SK-N-SH (cell line): ENCODE measurements at regions not wholly inside any gene's neighbourhood (a gene's known extent, or its start where the extent isn't known, plus 50 kb on each side); places are given as distances from the start of the nearest gene placed in this dataset.

Source experiments
- GATA2 ChIP-seq: sonication (generic); formaldehyde crosslinking; IDR thresholded peaks from 2 replicates; pipeline ENCODE4 v1.5.0; 2020; ENCODE audit warnings: mild to moderate bottlenecking, missing genetic modification reagents
- MXI1 ChIP-seq: IDR thresholded peaks from 2 replicates; pipeline ENCODE4 v1.6.1; 2012; ENCODE audit warnings: mild to moderate bottlenecking, low read depth, low read length, improper control_type of control experiment
- POLR2AphosphoS5 ChIP-seq: IDR thresholded peaks from 2 replicates; pipeline ENCODE4 v1.6.1; 2012; ENCODE audit warnings: low read depth, low read length
- RCOR1 ChIP-seq: fragments of 150-350 bp; IDR thresholded peaks from 2 replicates; pipeline ENCODE4 v1.6.1; 2017; ENCODE audit warnings: antibody characterized with exemption, low read length
- TF ChIP-seq, protein P1 (sequence below): fragments of 200-600 bp; sonication (generic); IDR thresholded peaks from 2 replicates; pipeline ENCODE4 v1.6.1; 2017; ENCODE audit warnings: antibody characterized with exemption, mild to moderate bottlenecking, moderate library complexity

DNA sequence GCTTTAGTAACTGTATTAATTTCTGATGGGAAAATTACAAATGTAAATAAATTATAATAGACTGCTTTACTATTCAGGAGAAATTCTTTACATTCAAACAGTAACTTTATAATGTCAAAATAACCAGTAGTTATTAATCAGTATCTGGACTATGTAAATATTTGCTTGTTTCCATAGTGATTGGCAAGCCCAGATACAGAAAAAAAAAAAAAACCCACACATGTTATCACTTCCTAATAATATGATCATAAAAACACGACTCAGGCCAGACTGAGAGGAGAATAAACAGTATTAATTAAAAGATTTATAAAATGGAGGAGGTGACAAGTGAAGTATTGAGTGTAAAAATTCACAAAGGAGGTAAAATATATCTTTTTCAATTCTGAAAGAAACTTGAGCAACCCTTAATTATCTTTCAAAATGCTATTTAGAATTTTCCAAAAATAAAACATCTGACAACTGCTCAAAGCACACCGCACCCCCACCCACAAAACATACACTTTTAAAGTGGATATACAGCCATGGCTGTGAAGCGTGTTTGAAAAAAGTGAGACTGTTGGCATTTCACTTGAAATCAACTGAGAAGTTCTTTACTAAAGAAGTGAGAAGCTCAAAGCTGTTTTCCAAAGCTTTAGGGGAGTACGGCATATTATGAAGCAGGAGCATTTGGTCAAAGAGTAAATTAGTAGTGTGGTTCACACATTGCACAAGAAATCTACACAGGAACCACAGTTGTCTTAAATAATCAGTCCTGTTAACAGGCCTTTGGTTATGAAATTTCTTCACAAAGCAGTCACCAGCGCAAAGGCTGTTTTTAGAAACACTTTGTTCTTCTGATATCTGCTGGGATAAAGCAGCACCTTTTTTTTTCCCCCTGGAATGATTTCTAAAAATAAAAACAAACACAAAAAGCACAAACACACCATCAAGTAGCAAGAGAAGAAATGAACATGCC, 475.8 kb downstream of the TXNL1 start:
- TF ChIP-seq GATA2 (no peak), RCOR1 (no peak), POLR2AphosphoS5 (no peak), MXI1 (no peak)
- TF ChIP-seq, protein P1, sequence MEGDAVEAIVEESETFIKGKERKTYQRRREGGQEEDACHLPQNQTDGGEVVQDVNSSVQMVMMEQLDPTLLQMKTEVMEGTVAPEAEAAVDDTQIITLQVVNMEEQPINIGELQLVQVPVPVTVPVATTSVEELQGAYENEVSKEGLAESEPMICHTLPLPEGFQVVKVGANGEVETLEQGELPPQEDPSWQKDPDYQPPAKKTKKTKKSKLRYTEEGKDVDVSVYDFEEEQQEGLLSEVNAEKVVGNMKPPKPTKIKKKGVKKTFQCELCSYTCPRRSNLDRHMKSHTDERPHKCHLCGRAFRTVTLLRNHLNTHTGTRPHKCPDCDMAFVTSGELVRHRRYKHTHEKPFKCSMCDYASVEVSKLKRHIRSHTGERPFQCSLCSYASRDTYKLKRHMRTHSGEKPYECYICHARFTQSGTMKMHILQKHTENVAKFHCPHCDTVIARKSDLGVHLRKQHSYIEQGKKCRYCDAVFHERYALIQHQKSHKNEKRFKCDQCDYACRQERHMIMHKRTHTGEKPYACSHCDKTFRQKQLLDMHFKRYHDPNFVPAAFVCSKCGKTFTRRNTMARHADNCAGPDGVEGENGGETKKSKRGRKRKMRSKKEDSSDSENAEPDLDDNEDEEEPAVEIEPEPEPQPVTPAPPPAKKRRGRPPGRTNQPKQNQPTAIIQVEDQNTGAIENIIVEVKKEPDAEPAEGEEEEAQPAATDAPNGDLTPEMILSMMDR, result no peak
